ENCODE measurements at regions not wholly inside any gene's neighbourhood (a gene's known extent, or its start where the extent isn't known, plus 50 kb on each side); places are given as distances from the start of the nearest gene placed in this dataset.

DNA sequence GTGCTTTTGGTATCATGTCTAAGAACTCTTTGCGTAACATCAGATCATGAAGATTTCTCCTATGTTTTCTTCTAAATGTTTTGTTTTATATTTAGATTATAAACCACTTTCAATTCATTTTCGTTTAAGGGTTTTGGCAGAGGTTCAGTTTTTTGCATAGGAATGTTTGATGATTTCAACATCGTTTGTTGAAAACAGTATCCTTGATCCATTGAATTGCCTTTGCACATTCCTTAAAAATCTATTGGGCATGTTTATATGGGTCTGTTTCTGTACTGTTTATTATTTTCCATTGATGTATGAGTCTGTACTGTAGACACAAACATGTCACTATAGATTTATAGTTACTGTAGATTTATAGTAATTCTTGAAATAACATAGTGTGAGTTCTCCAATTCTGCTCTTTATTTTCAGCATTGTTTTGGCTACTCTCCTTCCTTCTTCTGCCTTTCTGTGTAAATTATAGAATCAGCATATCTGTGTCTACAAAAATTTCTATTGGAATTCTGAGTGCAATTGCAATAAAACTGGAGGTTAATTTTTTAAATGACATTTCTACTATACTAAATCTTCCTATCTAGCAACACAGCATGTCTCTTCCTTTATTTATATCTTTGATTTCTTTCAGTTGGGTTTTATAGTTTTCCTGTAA is 374.0 kb downstream of the SV2B start:
- H3K4me3 ChIP-seq (ENCODE audit: low read depth, low read length) = no peak overlapping the region
- no peak for DNase-seq (ENCODE audit: low read depth)

DNA sequence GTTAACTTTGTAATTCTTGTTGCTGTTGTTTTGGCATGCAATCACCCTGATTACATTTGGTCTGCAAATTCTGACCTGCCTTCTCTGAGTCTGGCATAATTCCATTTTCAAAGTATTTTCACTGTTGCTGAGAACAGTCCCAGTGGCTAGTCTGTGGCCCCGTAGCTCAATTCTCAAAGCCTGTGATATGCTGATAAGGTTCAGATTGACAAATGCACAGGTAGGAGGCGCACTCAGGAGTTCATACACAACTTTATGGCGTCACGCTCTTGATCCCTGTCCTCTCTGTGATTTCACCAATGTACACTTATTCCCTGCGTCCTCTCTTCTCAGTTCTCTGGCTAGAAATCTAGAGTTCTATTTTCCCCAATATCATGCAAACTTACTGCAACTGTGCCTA is 376.6 kb upstream of the SLCO3A1 start:
- in situ Hi-C loops (cut with HindIII; ENCODE audit: low sequenced_read_pairs) = no loop called here
- no peak for DNase-seq (ENCODE audit: low read depth)
- no peak overlapping the region for H3K4me3 ChIP-seq (ENCODE audit: low read depth, low read length)
- TF ChIP-seq, protein P1, sequence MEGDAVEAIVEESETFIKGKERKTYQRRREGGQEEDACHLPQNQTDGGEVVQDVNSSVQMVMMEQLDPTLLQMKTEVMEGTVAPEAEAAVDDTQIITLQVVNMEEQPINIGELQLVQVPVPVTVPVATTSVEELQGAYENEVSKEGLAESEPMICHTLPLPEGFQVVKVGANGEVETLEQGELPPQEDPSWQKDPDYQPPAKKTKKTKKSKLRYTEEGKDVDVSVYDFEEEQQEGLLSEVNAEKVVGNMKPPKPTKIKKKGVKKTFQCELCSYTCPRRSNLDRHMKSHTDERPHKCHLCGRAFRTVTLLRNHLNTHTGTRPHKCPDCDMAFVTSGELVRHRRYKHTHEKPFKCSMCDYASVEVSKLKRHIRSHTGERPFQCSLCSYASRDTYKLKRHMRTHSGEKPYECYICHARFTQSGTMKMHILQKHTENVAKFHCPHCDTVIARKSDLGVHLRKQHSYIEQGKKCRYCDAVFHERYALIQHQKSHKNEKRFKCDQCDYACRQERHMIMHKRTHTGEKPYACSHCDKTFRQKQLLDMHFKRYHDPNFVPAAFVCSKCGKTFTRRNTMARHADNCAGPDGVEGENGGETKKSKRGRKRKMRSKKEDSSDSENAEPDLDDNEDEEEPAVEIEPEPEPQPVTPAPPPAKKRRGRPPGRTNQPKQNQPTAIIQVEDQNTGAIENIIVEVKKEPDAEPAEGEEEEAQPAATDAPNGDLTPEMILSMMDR (IDR thresholded peaks at IDR 0.05; ENCODE audit: low read depth, low read length, missing control alignments) = no peak

More for the DNA sequence above, 374.0 kb downstream of the SV2B start:
- in situ Hi-C loops (cut with HindIII; ENCODE audit: low sequenced_read_pairs) = no loop called here
- TF ChIP-seq, protein P1 (IDR thresholded peaks at IDR 0.05; ENCODE audit: low read depth, low read length, missing control alignments) = no peak

DNA sequence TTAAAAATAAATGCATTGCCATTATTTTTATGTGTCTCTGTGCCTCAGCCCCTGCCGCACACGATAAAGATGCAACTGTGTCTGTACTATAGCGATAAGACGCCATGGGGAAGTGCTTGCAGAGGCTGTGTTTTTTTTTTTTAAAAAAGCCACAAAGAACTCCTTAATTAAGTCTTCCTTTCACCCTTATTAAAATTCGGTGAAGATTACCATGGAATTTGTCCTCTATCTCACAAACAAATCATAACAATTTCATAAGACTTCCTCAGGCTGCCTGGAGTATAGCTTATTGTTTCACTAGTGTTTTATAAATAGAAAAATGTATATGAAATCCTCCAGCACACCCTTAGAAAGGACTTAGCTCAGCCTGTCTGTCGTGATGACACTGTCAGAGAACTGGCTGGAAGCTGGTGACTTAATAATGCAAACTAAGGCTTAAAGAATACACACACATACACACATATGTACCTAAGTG is 374.8 kb upstream of the SLCO3A1 start:
- H3K4me3 ChIP-seq (ENCODE audit: low read depth, low read length) = no peak overlapping the region
- in situ Hi-C loops (cut with HindIII; ENCODE audit: low sequenced_read_pairs) = no loop called here
- no peak for DNase-seq (ENCODE audit: low read depth)
- TF ChIP-seq, protein P1 (IDR thresholded peaks at IDR 0.05; ENCODE audit: low read depth, low read length, missing control alignments) = no peak

DNA sequence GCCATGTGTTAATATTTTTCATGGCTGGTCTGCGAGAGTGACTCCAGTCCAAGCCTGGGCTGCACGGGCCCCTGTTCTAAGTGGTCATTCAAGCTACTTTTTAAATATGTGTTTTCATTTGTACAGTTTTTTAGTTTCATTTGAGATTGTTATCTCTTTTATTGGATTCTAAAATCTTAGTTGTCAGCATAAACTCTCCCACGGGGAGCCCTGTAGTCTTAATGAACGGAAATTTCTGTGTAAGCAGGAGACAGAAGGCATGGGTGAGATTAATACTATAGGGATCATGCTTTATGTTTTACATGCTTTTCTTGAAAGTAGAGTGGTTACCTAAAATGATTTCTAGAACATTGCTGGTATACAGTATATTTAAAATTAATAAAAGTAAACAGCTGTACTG is 373.1 kb upstream of the SLCO3A1 start:
- H3K4me3 ChIP-seq (ENCODE audit: low read depth, low read length) = no peak overlapping the region
- no peak for DNase-seq (ENCODE audit: low read depth)
- TF ChIP-seq, protein P1 (IDR thresholded peaks at IDR 0.05; ENCODE audit: low read depth, low read length, missing control alignments) = no peak
- in situ Hi-C loops (cut with HindIII; ENCODE audit: low sequenced_read_pairs) = no loop called here

DNA sequence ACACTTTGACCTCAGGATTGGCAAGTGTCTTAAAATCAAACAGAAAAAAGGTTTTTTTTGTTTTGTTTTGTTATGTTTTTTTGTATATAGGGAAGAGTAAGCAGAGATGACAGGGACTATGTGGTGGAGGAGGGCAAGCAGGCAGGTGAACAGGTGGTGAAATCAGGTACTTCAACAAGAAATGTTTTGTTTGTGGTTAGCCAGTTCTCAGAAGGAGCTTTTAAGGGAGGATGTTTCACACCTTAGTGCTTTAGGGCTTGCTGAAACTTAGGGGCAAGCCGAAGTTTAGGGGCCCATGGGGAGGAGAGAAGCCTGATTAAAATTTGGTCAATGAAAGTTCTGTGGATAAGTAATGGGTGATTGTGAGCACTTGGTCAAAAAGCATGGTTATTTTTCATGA is 370.7 kb upstream of the SLCO3A1 start:
- TF ChIP-seq, protein P1 (IDR thresholded peaks at IDR 0.05; ENCODE audit: low read depth, low read length, missing control alignments) = no peak
- no peak overlapping the region for H3K4me3 ChIP-seq (ENCODE audit: low read depth, low read length)
- no peak for DNase-seq (ENCODE audit: low read depth)
- in situ Hi-C loops (cut with HindIII; ENCODE audit: low sequenced_read_pairs) = no loop called here

DNA sequence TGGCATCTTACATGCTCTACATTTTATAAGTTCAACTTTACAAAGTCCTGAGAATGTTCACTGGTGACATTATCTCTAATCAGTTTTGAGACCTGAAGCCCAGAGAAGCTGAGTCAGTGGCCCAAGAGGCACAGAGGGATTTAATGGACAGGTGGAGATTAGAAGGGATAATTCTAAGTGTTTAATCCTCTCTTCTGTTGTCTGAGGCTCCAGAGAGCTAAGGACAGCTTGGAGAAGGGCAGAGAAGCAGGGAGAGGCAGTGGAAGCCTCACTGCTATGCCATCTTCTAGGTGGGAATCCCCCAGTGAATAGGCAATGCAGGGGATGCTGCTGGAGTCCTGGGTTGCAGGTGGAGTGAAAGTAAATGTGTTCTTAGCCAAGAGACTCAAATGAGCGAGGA is 369.4 kb upstream of the SLCO3A1 start:
- in situ Hi-C loops (cut with HindIII; ENCODE audit: low sequenced_read_pairs) = no loop called here
- no peak for DNase-seq (ENCODE audit: low read depth)
- no peak overlapping the region for H3K4me3 ChIP-seq (ENCODE audit: low read depth, low read length)
- TF ChIP-seq, protein P1 (IDR thresholded peaks at IDR 0.05; ENCODE audit: low read depth, low read length, missing control alignments) = no peak
